HG03439 (cell line): ENCODE measurements at regions not wholly inside any gene's neighbourhood (a gene's known extent, or its start where the extent isn't known, plus 50 kb on each side); places are given as distances from the start of the nearest gene placed in this dataset.
"Not testable (repeated sequence)": the region's sequence is repeated elsewhere in the genome, so short reads cannot be mapped to it uniquely, and the experiment has no call there.

Experiments
- ATAC-seq: cut with Tn5 transposase; IDR thresholded peaks from one replicate; pipeline ENCODE4 v1.9.1; 2021; ENCODE audit warnings: mild to moderate bottlenecking, moderate library complexity; ENCODE audit not compliant: unreplicated experiment

DNA sequence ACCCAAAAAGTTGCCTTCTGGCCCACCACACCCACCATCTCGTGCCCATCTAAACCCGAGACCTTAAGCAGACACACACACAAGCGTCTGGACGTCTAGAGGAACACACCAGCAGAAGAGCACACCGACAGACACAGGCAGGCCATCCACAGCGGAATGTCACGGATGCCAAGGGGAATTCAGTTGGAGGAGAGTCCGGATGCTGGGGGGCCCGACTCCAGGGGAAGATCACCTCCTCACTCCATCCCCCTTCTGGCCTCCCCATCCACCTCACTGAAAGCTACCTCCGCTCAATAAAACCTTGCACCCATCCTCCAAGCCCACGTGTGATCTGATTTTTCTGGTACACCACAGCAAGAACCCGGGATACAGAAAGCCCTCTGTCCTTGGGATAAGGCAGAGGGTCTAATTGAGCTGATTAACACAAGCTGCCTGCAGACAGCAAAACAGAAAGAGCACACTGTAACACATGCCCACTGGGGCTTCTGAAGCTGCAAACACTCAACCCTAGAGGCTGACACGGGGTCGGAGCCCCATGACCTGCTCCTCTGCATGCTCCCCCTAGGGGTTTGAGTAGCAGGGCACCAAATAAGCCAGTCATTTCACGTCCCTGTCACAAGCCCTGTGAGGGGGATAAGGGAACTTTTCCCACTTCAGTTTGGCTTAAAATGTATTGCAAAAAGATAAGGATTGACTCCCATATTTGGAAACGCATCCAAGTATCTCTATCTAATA, 339.6 kb upstream of the PCDH10 start:
- ATAC-seq, result no peak

DNA sequence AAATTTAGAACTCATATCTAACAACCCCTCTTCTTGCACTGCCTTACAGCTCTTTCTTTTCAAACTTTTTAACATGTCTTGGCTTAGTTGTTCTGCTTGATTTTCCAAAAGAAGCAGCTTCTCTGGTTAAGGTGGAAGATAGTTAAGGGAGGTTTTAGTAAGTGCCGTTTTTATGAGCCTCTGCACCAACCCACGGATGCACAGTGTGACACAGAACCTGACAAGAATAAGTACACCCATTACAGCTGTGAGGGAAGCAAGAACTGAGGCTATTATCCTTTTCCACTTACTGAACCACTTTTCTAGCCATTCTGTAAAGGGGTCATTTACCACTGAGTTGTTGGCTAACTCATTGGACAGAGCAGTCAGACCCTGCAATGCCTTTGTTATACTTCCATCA, 336.0 kb upstream of the PCDH10 start:
- not testable (repeated sequence) for ATAC-seq

DNA sequence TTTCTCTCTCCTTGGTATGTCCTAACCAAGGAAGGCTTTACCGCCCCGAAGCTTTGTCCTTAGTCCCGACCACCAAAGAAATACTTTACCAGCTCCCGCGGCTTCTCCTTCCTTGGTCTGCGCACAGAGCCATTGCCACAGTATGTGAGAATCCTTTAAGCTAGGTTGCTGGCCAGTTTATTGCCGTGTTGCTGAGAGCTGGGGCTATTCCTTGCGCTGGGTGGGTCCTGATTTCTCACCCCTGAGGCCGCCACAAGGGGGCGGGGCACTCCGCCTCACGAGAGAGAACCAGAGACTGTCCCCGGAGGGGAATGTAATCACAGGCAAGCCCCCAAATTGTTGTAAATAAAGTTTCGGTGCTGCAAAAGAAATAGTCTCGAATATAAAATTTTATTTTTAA, 331.0 kb upstream of the PCDH10 start:
- ATAC-seq, result no peak

DNA sequence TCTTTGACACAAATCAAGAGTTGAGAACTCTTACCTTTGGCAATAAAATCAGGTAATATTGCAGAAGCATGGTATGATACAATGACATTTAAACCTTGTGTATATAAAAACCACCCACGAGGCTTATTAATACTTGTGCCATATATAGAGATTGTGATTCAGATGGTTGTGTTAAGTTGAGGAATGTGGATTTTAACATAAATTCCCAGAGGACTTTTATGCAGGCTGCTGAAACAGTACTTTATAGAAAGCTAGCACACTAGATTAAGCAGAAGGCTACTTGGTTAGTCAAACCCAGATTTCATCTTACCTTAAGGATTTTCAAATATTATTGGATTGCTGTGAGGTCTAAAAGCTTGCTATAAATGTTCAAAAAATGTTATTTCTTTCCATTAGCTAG, 325.7 kb upstream of the PCDH10 start:
- no peak for ATAC-seq

DNA sequence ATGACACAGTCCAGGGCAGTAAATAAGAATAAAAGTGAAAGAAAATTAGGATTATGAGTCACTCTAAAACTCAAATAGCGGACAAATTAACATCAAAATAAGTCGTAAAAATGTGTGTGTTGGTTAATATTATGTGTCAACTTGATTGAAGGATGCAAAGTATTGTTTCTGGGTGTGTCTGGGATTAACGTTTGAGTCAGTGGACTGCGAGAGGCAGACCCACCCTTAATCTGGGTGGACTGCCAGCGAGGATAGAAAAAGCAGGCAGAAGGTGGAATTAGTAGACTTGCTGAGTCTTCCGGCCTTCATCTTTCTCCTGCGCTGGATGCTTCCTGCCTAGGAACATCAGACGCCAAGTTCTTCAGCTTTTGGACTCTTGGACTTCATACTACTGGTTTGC, 324.3 kb upstream of the PCDH10 start:
- ATAC-seq, result no peak

DNA sequence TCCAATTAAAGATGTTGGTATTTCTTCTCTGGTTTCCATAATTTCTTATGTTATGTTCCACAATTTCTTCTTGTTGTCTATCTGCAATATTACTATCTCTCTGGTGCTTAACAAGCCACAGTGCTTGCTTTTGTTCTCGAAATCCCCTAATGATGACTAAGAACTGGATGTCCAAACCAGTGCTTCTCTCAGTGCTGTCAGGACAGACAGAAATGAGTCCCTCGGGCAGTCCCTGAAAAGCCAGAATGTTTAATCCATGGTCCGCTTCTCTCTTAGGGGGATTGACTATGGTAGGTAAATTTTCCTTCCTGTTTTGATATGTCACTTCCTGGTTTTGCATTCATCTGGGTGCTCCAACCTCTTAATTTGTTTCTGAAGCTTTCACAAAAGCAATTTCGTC, 321.6 kb upstream of the PCDH10 start:
- ATAC-seq, result peak; percentile 70

DNA sequence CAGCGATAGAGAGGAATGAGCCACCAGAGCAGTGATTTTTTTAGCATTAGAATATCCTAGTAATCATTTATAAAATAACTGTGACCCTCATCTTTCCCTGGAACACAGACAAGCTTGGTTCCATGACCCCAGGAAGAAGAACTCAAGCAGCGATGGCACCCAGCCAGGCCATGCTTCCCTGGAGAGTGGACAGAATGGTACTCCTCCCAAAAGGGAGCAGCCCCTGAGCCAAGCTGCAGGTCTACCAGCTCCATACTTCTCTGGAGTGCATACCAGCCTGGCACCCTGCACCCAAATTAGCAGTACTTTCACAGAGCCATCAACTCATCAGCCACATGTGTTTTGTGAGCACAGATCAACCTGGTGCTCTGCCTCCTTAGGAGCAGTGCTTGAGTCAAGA, 310.9 kb upstream of the PCDH10 start:
- ATAC-seq, result no peak

DNA sequence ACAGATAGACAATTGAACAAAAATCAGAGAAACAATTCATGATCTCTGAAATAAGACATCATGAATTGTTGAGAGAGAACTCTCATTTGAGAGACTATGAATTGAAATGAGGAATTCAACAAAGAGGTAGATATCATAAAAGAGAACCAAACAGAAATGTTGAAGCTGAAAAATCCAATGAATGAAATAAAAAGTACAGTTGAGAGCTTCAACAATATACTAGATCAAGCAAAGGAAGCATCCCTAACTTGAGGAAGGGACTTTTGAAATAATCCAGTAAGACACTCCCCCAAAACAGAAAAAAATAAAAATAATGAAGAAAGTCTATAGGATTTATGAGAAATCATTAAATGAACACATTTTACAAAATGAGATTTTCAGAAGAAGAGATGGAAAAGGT, 310.0 kb upstream of the PCDH10 start:
- no peak for ATAC-seq

DNA sequence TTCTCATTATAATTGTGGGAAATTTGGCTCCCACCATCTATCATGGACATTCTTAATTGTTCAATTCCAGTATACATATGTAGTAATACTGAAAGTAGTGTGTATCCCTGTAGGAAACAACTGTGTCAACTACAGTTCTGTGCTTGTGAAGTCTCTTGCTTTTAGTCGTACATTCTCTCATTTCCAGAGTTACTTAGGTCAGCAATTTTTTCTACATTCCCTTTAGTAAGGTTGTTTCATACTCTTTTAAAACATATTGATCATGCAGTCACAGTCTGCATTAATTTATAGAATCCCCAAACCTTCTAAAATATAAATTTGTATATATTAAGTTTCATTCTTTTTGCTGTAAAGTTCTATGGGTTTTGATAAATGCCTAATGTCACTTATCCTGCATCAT, 289.2 kb upstream of the PCDH10 start:
- ATAC-seq, result no peak

DNA sequence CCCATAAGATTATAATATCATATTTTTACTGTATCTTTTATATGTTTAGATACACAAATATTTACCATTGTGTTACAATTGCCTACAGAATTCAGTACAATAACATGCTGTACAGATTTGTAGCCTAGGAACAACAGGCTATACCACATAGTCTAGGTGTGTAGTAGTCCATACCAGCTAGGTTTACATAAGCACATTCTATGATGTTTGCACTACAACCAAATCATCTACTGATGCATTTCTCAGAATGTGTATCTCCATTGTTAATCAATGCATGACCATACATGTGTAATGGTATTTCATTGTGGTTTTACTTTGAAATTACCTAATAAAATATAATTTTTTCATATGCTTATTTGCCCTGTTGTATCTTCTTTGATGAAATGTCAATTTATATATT, 288.1 kb upstream of the PCDH10 start:
- no peak for ATAC-seq

DNA sequence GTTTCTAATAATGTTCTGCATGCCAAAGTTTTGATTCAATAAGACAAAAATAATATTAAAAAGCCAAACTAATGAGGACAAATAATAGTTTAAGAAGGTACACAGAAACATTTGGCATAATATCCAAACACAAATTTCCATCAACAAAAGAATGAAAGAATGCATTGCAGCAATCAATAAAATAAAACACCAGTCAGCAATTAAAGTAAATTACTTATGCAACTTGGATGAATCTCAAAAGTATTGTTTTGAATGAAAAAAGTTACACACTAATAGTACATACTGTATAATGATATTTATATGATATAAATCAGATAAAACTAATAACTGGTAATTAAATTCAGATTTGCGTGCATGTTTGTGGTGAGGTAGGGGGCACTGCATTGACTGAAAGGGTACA, 285.5 kb upstream of the PCDH10 start:
- ATAC-seq, result no peak

DNA sequence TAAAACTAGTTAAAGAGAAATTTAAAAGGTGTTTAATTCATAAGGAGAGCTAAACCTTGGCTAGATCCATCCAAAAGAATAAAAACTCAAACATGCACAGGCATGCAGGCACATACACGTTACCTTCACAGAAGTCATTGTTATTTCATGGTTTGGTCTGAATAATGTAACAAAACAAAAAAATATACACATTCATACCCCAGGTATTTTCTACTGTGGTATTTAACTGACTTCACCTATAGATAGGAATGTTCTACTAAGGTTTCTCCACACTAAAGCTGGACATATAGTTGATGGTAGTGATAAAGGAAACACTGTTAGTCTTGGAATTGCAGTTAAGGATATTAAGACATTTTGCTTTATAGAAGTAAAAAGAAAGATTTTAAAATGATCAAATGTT, 283.6 kb upstream of the PCDH10 start:
- ATAC-seq, result no peak

DNA sequence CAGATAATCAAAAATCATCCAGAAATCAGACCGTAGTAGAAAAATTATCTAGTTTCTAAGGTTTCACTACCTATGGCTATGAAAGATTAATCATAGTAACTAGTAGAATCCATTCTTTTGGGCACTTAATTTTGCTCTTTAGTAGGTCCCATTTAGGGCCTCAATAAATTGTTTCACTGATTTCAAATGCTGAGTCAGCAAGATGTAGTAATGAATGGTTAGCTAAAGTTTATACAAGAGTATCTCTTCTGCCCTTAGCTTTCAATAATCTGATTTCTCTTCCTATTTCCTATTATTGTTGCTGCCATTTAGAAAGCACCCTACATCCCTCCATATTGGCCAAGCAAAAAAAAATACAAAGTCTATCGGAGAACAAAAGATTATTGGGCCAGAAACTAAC, 283.2 kb upstream of the PCDH10 start:
- ATAC-seq, result no peak

DNA sequence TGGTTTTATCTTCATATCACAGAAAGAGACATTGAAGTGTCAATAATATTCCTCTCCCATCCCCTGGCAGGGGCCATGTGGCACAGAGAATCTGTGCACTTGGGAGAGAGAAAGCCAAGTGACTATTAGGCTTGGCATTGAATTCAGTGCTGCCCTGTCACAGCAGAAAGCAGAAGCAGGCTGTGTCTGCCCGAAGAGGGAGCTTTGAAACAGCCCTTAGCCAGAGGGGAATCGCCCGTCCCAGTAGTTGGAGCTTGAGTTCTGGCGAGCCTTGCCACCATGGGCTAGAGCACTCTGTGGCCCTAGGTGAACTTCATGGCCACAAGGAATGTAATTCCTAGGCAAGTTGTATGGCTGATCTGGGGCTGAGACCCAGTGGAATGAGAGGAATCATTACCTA, 282.5 kb upstream of the PCDH10 start:
- ATAC-seq, result no peak

DNA sequence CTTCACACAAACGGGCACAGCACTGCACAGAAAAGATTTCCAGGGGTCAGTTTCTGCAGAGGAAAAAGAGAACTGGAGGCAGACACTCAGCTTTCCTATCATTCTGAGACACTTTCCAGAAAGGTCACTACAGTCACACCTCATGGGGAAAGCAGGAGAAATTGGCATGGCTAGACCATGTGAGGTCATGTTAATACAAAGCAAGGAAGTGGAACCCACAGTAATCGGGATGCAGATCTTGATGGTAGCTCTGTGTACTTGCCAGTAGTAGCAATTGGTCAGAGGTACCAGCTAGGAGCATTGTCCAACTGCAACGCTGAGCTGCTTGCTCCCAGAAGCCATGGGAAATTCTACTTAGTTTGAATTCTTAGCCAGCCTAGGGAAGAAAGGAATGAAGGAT, 255.3 kb upstream of the PCDH10 start:
- ATAC-seq, result no peak

DNA sequence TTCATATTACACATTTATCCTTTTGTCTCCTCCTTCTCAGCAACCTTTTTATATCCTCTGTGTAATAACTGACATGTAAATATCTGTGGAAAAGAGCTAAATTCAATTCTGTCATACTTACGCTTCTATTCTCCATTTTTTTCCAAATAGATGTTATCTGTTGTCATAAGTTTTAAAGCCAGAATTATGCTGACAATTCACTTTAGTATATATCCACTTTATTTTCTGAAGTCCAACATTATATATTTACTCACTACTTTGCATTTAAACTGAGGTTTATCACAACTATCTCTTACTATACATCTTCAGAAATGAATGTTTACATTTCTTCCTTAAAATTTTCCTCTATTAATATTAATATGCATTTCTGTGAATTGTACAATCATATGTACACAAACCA, 247.9 kb upstream of the PCDH10 start:
- no peak for ATAC-seq

DNA sequence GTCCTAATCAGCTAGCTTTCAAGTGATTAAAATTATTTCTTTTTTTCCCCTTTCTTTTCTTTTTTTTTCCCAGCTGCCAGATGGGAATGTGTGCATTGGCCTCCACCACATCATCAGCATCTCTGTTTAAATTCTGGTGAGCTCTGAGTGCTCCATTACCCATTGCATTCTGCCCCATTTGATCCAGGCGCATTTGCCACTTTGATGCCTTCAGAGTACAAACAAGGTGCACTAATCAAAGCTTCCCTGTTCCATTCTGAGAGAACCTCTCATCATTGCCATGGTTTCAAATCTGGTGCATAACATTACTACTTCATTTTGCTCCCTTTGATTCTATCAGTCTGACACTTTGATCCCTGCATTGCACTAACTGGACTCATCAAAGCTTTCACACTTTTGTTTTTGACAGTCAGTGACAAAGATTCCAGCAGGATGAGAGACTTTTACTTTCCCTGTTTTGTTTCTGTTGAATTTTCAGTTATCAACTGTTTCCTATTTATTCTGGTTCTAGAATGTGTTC, 238.8 kb upstream of the PCDH10 start:
- no peak for ATAC-seq

DNA sequence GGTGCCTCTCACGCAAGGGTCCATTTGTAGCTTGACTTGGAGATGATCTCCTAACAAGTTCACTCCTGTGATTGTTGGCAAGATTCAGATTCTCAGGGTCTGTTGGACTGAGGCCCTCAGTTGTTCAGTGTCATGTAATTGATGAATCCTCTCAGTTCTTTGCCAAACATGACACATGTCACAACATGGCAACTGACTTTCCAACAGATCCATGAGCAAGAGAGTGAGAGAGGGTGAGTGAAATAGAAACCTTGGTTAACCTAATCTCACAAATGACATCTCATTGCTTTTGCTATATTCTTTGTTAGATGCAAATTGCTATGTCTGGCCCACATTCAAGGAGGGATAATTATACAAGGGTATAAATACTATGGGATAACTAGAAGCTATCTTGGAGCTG, 231.0 kb upstream of the PCDH10 start:
- no peak for ATAC-seq

DNA sequence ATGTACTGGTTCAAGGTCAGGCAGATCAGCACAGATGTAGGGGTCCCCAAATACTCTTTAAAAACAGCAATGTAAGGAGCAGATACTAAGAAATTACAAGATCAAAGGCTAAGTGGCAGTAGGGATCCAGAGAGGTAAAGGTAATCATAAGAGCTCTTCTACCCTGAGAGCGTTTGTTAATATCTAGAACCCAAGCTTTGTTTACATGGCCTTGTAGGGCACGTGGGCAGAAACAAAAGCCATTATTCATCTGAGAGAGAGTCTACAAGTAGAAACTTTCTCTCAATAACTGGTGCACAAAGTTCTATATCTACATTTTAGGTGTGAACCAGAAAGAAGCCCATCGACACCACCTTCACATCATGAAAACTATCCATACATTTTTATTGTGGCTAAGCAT, 225.6 kb upstream of the PCDH10 start:
- no peak for ATAC-seq

DNA sequence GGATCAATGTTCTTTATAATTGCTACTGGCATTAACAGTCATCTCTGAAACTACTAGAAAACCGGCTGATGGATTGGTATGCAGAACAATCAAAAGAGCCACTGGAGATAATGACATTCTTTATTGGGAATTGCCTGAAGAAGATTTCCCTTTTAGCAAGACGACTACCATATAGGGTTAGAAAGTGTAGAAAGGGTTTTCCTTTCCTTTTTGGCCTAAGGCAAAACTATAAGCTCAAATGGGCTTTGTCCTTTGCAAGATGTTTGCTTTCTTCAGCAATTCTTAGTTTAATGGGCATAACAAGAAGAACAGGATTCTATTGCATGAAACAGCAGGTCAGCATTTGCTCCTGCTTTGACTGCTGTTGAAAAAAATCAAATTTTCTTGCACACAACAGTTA, 214.2 kb upstream of the PCDH10 start:
- no peak for ATAC-seq

DNA sequence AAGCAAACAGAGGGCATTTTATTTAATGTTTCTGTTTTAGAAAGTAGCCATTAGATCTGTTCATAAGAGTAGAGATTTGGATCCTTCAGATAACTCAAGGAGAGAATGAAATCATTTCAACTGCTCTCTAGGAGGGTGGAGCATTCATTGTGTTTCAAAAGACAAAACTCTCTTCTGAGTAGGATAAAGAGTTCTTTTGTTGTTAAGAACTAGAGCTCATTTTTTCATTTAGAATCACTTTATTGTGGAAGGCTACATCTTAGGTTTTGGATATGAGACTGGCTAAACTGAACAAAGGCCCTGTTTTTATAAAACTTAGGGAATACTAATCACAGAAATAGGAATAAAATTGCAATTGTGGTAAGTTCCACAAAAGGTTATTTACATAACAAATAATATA, 193.9 kb upstream of the PCDH10 start:
- no peak for ATAC-seq

DNA sequence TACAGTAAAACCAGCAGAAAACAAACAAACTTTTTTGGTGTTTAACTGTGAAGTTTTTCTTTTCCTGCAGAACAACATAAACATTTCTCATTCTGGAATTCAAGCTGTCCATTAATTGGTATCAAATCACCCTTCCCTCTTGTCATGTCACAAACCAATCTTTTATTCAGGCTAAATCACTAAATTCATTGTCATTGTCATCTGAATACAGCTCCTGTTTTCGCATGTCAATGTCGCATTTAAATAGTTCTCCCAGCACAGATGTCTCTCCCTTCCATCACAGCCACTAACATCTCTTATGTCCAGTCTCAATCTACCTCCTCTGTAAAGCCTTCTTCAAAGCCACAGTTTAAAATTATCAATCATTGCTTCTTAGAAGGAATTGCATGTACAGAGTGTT, 192.1 kb upstream of the PCDH10 start:
- ATAC-seq, result no peak
